ENCODE measurements at regions not wholly inside any gene's neighbourhood (a gene's known extent, or its start where the extent isn't known, plus 50 kb on each side); places are given as distances from the start of the nearest gene placed in this dataset.

GRCh38 chr5:56620903-56621677 lies 194.3 kb upstream of the MAP3K1 start:
- peak; percentile 93 for DNase-seq

- no peak for DNase-seq
Observed at GRCh38 chr5:56617998-56618397, 197.4 kb upstream of the MAP3K1 start.

- no peak for DNase-seq
Observed at GRCh38 chr5:56616454-56617160, 198.7 kb upstream of the MAP3K1 start.

GRCh38 chr5:56615361-56616153 lies 199.8 kb upstream of the MAP3K1 start:
- DNase-seq: no peak

- no peak for DNase-seq
Observed at GRCh38 chr5:56612759-56613158, 202.6 kb upstream of the MAP3K1 start.

- DNase-seq: no peak
Observed at GRCh38 chr5:56612353-56612752, 203.0 kb upstream of the MAP3K1 start.

- no peak for DNase-seq
Observed at GRCh38 chr5:56610093-56610698, 205.2 kb upstream of the MAP3K1 start.

- peak; percentile 78 for DNase-seq
Observed at GRCh38 chr5:56608217-56608925, 207.0 kb upstream of the MAP3K1 start.

GRCh38 chr5:56607551-56607950 lies 207.8 kb upstream of the MAP3K1 start:
- peak; percentile 67 for DNase-seq

GRCh38 chr5:56607074-56607473 lies 208.3 kb upstream of the MAP3K1 start:
- DNase-seq: peak; percentile 87

- no peak for DNase-seq
Observed at GRCh38 chr5:56606192-56606591, 209.2 kb upstream of the MAP3K1 start.

GRCh38 chr5:56605231-56605630 lies 210.1 kb upstream of the MAP3K1 start:
- DNase-seq: no peak

- no peak for DNase-seq
Observed at GRCh38 chr5:56601641-56602071, 213.7 kb upstream of the MAP3K1 start.

GRCh38 chr5:56598941-56599340 lies 216.4 kb upstream of the MAP3K1 start:
- no peak for DNase-seq

GRCh38 chr5:56596155-56596554 lies 219.2 kb upstream of the MAP3K1 start:
- no peak for DNase-seq

GRCh38 chr5:56595566-56595965 lies 219.8 kb upstream of the MAP3K1 start:
- DNase-seq: no peak

- peak; percentile 46 for DNase-seq
Observed at GRCh38 chr5:56594792-56595191, 220.6 kb upstream of the MAP3K1 start.

- no peak for DNase-seq
Observed at GRCh38 chr5:56591081-56591480, 224.3 kb upstream of the MAP3K1 start.

GRCh38 chr5:56589481-56589860 lies 225.9 kb upstream of the MAP3K1 start:
- no peak for DNase-seq

GRCh38 chr5:56588636-56589480 lies 226.5 kb upstream of the MAP3K1 start:
- DNase-seq: no peak

- no peak for DNase-seq
Observed at GRCh38 chr5:56588131-56588487, 227.2 kb upstream of the MAP3K1 start.
